ENCODE measurements at regions not wholly inside any gene's neighbourhood (a gene's known extent, or its start where the extent isn't known, plus 50 kb on each side); places are given as distances from the start of the nearest gene placed in this dataset.

- no peak for TF ChIP-seq NFE2L2 (IDR thresholded peaks at IDR 0.05; ENCODE audit: low read depth, low read length)
Measured at GRCh38 chr9:134267881-134268724, 58.2 kb upstream of the RXRA start (continued).

GRCh38 chr9:134268747-134269146 is 57.5 kb upstream of the RXRA start:
- H3K4me2 ChIP-seq (ENCODE audit: low read depth, low read length), result no peak overlapping the region
- ChIA-PET POLR2A (ENCODE audit: unreplicated experiment) (no interaction called here), CTCF (no interaction called here)
- no peak overlapping the region for H4K91ac ChIP-seq (ENCODE audit: insufficient read depth, low read depth, low read length)
- no peak for ATAC-seq (ENCODE audit: low read depth)
- H4K5ac ChIP-seq (ENCODE audit: low read depth, low read length), result no peak overlapping the region
- H3K4me1 ChIP-seq (ENCODE audit: control insufficient read depth, insufficient read depth, low read length), result peaks cover 5% of the 10 kb centered on the region
- H3K36me3 ChIP-seq (ENCODE audit: control insufficient read depth, insufficient read depth, low read length), result no peaks in the 10 kb centered on the region
- H3K9me1 ChIP-seq (ENCODE audit: insufficient read depth, low read length), result no peaks in the 10 kb centered on the region
- no peak overlapping the region for H2BK15ac ChIP-seq (ENCODE audit: low read depth, low read length)
- intact Hi-C loops (cut with micrococcal nuclease), result no loop called here
- H3K9ac ChIP-seq (ENCODE audit: low read depth, low read length), result no peak overlapping the region
- no peak overlapping the region for H2BK20ac ChIP-seq (ENCODE audit: low read depth, low read length)
- H2BK5ac ChIP-seq (ENCODE audit: low read depth, low read length, poor library complexity, severe bottlenecking), result no peak overlapping the region
- no peak overlapping the region for H3K4me3 ChIP-seq (ENCODE audit: insufficient read depth, low read depth, low read length)
- H3K4ac ChIP-seq (ENCODE audit: low read depth, low read length), result no peak overlapping the region
- no peak overlapping the region for H3K56ac ChIP-seq (ENCODE audit: extremely low read depth, insufficient read depth, low read length)
- no peak overlapping the region for H3K18ac ChIP-seq (ENCODE audit: low read depth, low read length)
- no TSS peak for BruUV-seq (replicated peaks)
- peaks cover 72% of the 10 kb centered on the region for H3K27me3 ChIP-seq (ENCODE audit: control insufficient read depth, insufficient read depth, low read length)
- no peak for DNase-seq
- in situ Hi-C loops (cut with MboI; ENCODE audit: low sequenced_read_pairs), result no loop called here
- no peak overlapping the region for H2BK120ac ChIP-seq (ENCODE audit: low read depth, low read length)
- H3K23ac ChIP-seq (ENCODE audit: low read depth, low read length), result no peak overlapping the region
- no peak overlapping the region for H3K27ac ChIP-seq (ENCODE audit: insufficient read depth, low read length)
- WGBS, 2 experiments (ENCODE audit: extremely low coverage in 2 of 2, insufficient read length in 1 of 2), result no CpG with 5 or more reads among the region's 6 CpGs
- H2AFZ ChIP-seq (replicated peaks; ENCODE audit: low read length, poor library complexity), result no peak overlapping the region
- no peak overlapping the region for H2AK5ac ChIP-seq (ENCODE audit: low read depth, low read length)
- dilution Hi-C loops (cut with HindIII; ENCODE audit: low sequenced_read_pairs, unreplicated experiment), result no loop called here
- H4K8ac ChIP-seq (ENCODE audit: low read depth in 2 of 2, low read length in 2 of 2), result no peak overlapping the region
- H3K9me3 ChIP-seq (ENCODE audit: control insufficient read depth, insufficient read depth, low read length), result no peaks in the 10 kb centered on the region
- H2AK9ac ChIP-seq (replicated peaks; ENCODE audit: low read depth, low read length, poor library complexity), result no peak overlapping the region
- H4K20me1 ChIP-seq (ENCODE audit: insufficient read depth, low read length), result no peaks in the 10 kb centered on the region; the same call in 1 of the 2 replicates
- no peaks in the 10 kb centered on the region for H3K79me1 ChIP-seq (ENCODE audit: low read depth in 1 of 2, low read length in 2 of 2)
- no peak overlapping the region for H3K14ac ChIP-seq (replicated peaks; ENCODE audit: low read depth, low read length)
- TF ChIP-seq CHD1 (IDR thresholded peaks at IDR 0.05; ENCODE audit: low read depth, low read length) (no peak), SMC3 (IDR thresholded peaks at IDR 0.05; ENCODE audit: low read depth, low read length) (no peak), RCOR1 (IDR thresholded peaks at IDR 0.05; ENCODE audit: insufficient replicate concordance, low read length) (no peak), CTCF (conservative IDR thresholded peaks at IDR 0.05; ENCODE audit: low read depth, low read length) (no peak), USF2 (IDR thresholded peaks at IDR 0.05; ENCODE audit: low read depth, low read length) (no peak), RAD21 (IDR thresholded peaks at IDR 0.05; ENCODE audit: low read length) (no peak), CEBPB (IDR thresholded peaks at IDR 0.05; ENCODE audit: low read depth, low read length) (no peak), MAZ (IDR thresholded peaks at IDR 0.05; ENCODE audit: borderline replicate concordance, low read depth, low read length) (no peak), MXI1 (IDR thresholded peaks at IDR 0.05; ENCODE audit: borderline replicate concordance, low read depth, low read length) (no peak), FOS (IDR thresholded peaks at IDR 0.05; ENCODE audit: low read depth, low read length) (no peak), POLR2A (IDR thresholded peaks at IDR 0.05; ENCODE audit: low read depth, low read length) (no peak), RFX5 (IDR thresholded peaks at IDR 0.05; ENCODE audit: low read depth, low read length) (no peak), MAFK (IDR thresholded peaks at IDR 0.05; ENCODE audit: low read depth, low read length) (no peak), BHLHE40 (IDR thresholded peaks at IDR 0.05; ENCODE audit: low read depth, low read length) (no peak)
